Ovary (tissue), 7 donors: ENCODE measurements at regions not wholly inside any gene's neighbourhood (a gene's known extent, or its start where the extent isn't known, plus 50 kb on each side); places are given as distances from the start of the nearest gene placed in this dataset.
A peak's percentile ranks its signal among the peaks of the same experiment; 100 is the strongest.

Experiments used
- DNase-seq, 5 donors: peaks; one replicate each; pipeline ENCODE4 v3.0.0-alpha.2; 2019 to 2020
- H3K27ac ChIP-seq, 2 donors: fragments of 200-600 bp; one replicate each; pipeline versions ENCODE4 v1.5.1 to v1.8.0; 2019 to 2022
- H3K27me3 ChIP-seq: fragments of 200-600 bp; one replicate; pipeline ENCODE4 v1.8.0; 2022
- H3K36me3 ChIP-seq: fragments of 200-600 bp; sonication (generic); one replicate; pipeline ENCODE4 v1.5.1; 2019
- H3K4me1 ChIP-seq: one replicate; pipeline ENCODE4 v1.8.1; 2013; ENCODE audit warnings: mild to moderate bottlenecking, moderate library complexity; ENCODE audit not compliant: insufficient read depth
- H3K4me3 ChIP-seq: fragments of 200-600 bp; sonication (generic); one replicate; pipeline ENCODE4 v1.5.1; 2017
- H3K9me3 ChIP-seq, 2 donors: fragments of 200-600 bp in 1 of 2; sonication (generic) in 1 of 2; one replicate each; pipeline versions ENCODE4 v1.5.1 to v1.8.1; 2013 to 2019; ENCODE audit warnings: mild to moderate bottlenecking in 1 of 2, moderate library complexity in 1 of 2
- CTCF ChIP-seq, 3 donors: fragments of 450-650 bp in 2 of 3; fragments of 200-600 bp in 1 of 3; IDR thresholded peaks; one replicate each; pipeline versions ENCODE4 v1.5.1 to v1.8.0; 2016 to 2022; ENCODE audit warnings: antibody characterized with exemption in 3 of 3, mild to moderate bottlenecking in 1 of 3
- EP300 ChIP-seq: sonication (generic); formaldehyde crosslinking; IDR thresholded peaks from one replicate; pipeline ENCODE4 v1.6.1; 2017; ENCODE audit warnings: antibody characterized with exemption
- POLR2A ChIP-seq: fragments of 450-650 bp; IDR thresholded peaks from one replicate; pipeline ENCODE4 v1.6.1; 2017; ENCODE audit warnings: antibody characterized with exemption, mild to moderate bottlenecking, moderate library complexity
- whole genome bisulfite sequencing, 3 donors: extraction: QIAGEN DNeasy Blood & Tissue Kit in 1 of 3; methylation state at CpG; one replicate each; pipeline versions ENCODE4 v1.1.5 to v1.1.7; 2013 to 2017; 5-methylcytosine and 5-hydroxymethylcytosine counted together
- intact Hi-C, 4 donors: fragments of 100-400 bp; cut with DNase I; formaldehyde crosslinking; loops; one replicate each; pipeline versions ENCODE4 v1.11.0 to v1.15.1; 2022 to 2023
- donor health status: DM: no; HTN: no; CAD: no; lungs with moderate emphysema.
- donor health status: DM: no; HTN: no; CAD: no.
- donor health status: Bipolar disorder and iron deficiency.
- donor health status: DM: no; HTN: no; CAD: no.
- donor health status: DM: yes; HTN: yes; CAD: no.

GRCh38 chr4:41346306-41347061 is 89.8 kb downstream of the UCHL1 start:
- H3K4me1 ChIP-seq = no peaks in the 10 kb centered on the region
- 52 to 69% (median 60%) methylated on average over 3 of the region's 3 CpGs for WGBS, 3 donors
- no peak for TF ChIP-seq EP300
- no peak overlapping the region for H3K27ac ChIP-seq
- intact Hi-C loops = no loop called here
- no peak for DNase-seq
- no peak overlapping the region for H3K4me3 ChIP-seq
- no peaks in the 10 kb centered on the region for H3K27me3 ChIP-seq
- no peaks in the 10 kb centered on the region for H3K9me3 ChIP-seq
- H3K36me3 ChIP-seq = no peaks in the 10 kb centered on the region

- no peaks in the 10 kb centered on the region for H3K4me1 ChIP-seq
- H3K9me3 ChIP-seq = no peaks in the 10 kb centered on the region
- TF ChIP-seq CTCF (IDR thresholded peaks at IDR 0.05) = no peak
- no peak for TF ChIP-seq POLR2A
- TF ChIP-seq EP300 = no peak
- intact Hi-C loops = no loop called here
- no peaks in the 10 kb centered on the region for H3K36me3 ChIP-seq
- no peak for DNase-seq
- no peak overlapping the region for H3K4me3 ChIP-seq
- H3K27ac ChIP-seq = no peak overlapping the region
- no peaks in the 10 kb centered on the region for H3K27me3 ChIP-seq
Measured at GRCh38 chr4:41349021-41349420, 92.3 kb downstream of the UCHL1 start.

- intact Hi-C loops = no loop called here
- no peak overlapping the region for H3K4me3 ChIP-seq
Measured at GRCh38 chr4:41358647-41359421, 102.1 kb downstream of the UCHL1 start.

GRCh38 chr4:41359422-41359775 is 102.7 kb downstream of the UCHL1 start:
- no peaks in the 10 kb centered on the region for H3K9me3 ChIP-seq
- TF ChIP-seq POLR2A = no peak
- TF ChIP-seq CTCF (IDR thresholded peaks at IDR 0.05) = no peak
- TF ChIP-seq EP300 = no peak
- H3K27ac ChIP-seq = no peak overlapping the region
- DNase-seq = no peak
- WGBS, 3 donors = 80 to 90% (median 80%) methylated on average over 5 of the region's 5 CpGs
- no peaks in the 10 kb centered on the region for H3K36me3 ChIP-seq
- peaks cover 6% of the 10 kb centered on the region for H3K4me1 ChIP-seq
- no peak overlapping the region for H3K4me3 ChIP-seq
- intact Hi-C loops = no loop called here
- no peaks in the 10 kb centered on the region for H3K27me3 ChIP-seq

More at GRCh38 chr4:41358647-41359421, 102.1 kb downstream of the UCHL1 start:
- Histone ChIP-seq H3K4me1 (peaks cover 6% of the 10 kb centered on the region), H3K9me3 (no peaks in the 10 kb centered on the region), H3K36me3 (no peaks in the 10 kb centered on the region), H3K27ac (no peak overlapping the region), H3K27me3 (no peaks in the 10 kb centered on the region)
- no peak for TF ChIP-seq EP300
- no peak for TF ChIP-seq POLR2A
- TF ChIP-seq CTCF (IDR thresholded peaks at IDR 0.05) = no peak
- 85 to 88% (median 86%) methylated on average over 13 of the region's 13 CpGs for WGBS, 3 donors
- peak in 1 of 5 donors; percentile 17 for DNase-seq

GRCh38 chr4:41359836-41360213 is 103.1 kb downstream of the UCHL1 start:
- intact Hi-C loops = no loop called here
- Histone ChIP-seq H3K27ac (no peak overlapping the region), H3K27me3 (no peaks in the 10 kb centered on the region), H3K4me1 (peaks cover 6% of the 10 kb centered on the region), H3K4me3 (peak overlapping the region; percentile 61), H3K36me3 (no peaks in the 10 kb centered on the region), H3K9me3 (no peaks in the 10 kb centered on the region)
- DNase-seq = no peak
- 49 to 54% (median 51%) methylated on average over 11 of the region's 11 CpGs for WGBS, 3 donors
- TF ChIP-seq CTCF (IDR thresholded peaks at IDR 0.05) (no peak), POLR2A (no peak), EP300 (no peak)
